ENCODE measurements at regions not wholly inside any gene's neighbourhood (a gene's known extent, or its start where the extent isn't known, plus 50 kb on each side); places are given as distances from the start of the nearest gene placed in this dataset.

DNA sequence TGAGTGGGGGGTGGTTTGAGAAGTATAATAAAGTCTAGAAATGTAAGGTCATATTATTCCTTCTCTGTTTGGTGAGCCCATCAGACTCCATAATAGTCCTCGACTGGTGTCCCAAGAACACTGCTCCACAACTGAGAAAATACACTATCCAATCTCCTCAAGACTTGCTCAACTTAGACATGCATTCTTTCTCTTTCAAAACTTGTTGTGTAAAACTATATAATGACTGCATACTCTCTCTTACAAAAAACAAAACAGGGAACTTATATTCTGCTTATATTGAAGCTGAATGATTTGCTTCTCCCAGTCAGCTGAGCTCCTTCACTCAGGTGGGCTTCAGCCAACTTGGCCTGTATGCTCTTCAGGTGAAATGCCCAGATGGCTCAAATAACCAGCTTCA lies 204.7 kb downstream of the ZNF365 start:
- Histone ChIP-seq H3K56ac (ENCODE audit: insufficient read length, low read depth, low read length) (no peak overlapping the region), H3K14ac (ENCODE audit: insufficient read depth, low read length) (no peak overlapping the region), H3K4me1 (ENCODE audit: insufficient read depth, low read length) (no peaks in the 10 kb centered on the region), H4K5ac (ENCODE audit: insufficient read length, low read depth, low read length) (no peak overlapping the region), H4K8ac (replicated peaks; ENCODE audit: insufficient read length, low read depth, low read length) (no peak overlapping the region), H3K4me2 (ENCODE audit: insufficient read depth, insufficient read length, low read length) (no peak overlapping the region), H3K27ac (ENCODE audit: insufficient read length, low read depth, low read length) (no peak overlapping the region), H3K9ac (ENCODE audit: extremely low read depth, insufficient read length, low read length) (no peak overlapping the region), H3K18ac (ENCODE audit: insufficient read length, low read depth, low read length) (no peak overlapping the region), H4K20me1 (ENCODE audit: control insufficient read depth, insufficient read depth, insufficient read length) (no peaks in the 10 kb centered on the region), H2BK15ac (ENCODE audit: low read depth, low read length) (no peak overlapping the region), H3K4ac (ENCODE audit: low read depth, low read length) (no peak overlapping the region), H2AFZ (ENCODE audit: low read length) (no peak overlapping the region), H3K23ac (ENCODE audit: insufficient read length, low read depth, low read length) (no peak overlapping the region), H2BK120ac (ENCODE audit: low read depth, low read length, poor library complexity, severe bottlenecking) (no peak overlapping the region), H3K79me2 (ENCODE audit: insufficient read depth, low read length) (no peaks in the 10 kb centered on the region), H4K91ac (ENCODE audit: insufficient read length, low read depth, low read length) (no peak overlapping the region), H2BK5ac (ENCODE audit: insufficient read length, low read length) (no peak overlapping the region), H3K23me2 (ENCODE audit: insufficient read length, low read depth, low read length, poor library complexity, severe bottlenecking) (no peaks in the 10 kb centered on the region), H3K9me3 (ENCODE audit: control insufficient read depth, low read depth, low read length) (no peaks in the 10 kb centered on the region), H3K79me1 (ENCODE audit: insufficient read depth, low read depth, low read length, poor library complexity, severe bottlenecking) (no peaks in the 10 kb centered on the region), H3K27me3 (ENCODE audit: insufficient read depth, low read length) (no peaks in the 10 kb centered on the region), H2BK12ac (ENCODE audit: insufficient read length, low read depth, low read length) (no peak overlapping the region), H2BK20ac (ENCODE audit: low read depth, low read length, poor library complexity, severe bottlenecking) (no peak overlapping the region), H2AK5ac (ENCODE audit: insufficient read length, low read length) (no peak overlapping the region), H3T11ph (ENCODE audit: low read length) (no peak overlapping the region)
- DNase-seq: no peak
- Mint-ChIP-seq H3K36me3 (ENCODE audit: insufficient read depth in 1 of 3, low read depth in 3 of 3) (no peaks in the 10 kb centered on the region), H3K9me3 (no peaks in the 10 kb centered on the region; a peak in 1 of 5 replicates), H3K27ac (no peak overlapping the region), H3K4me1 (no peaks in the 10 kb centered on the region), H3K4me3 (no peak overlapping the region), H3K27me3 (ENCODE audit: low read depth) (no peaks in the 10 kb centered on the region; the same call in 1 of the 2 replicates)
- no CpG with 5 or more reads among the region's 1 CpG for WGBS (ENCODE audit: extremely low coverage, insufficient read length, low lambda C conversion rate)
- TF ChIP-seq, protein P1, sequence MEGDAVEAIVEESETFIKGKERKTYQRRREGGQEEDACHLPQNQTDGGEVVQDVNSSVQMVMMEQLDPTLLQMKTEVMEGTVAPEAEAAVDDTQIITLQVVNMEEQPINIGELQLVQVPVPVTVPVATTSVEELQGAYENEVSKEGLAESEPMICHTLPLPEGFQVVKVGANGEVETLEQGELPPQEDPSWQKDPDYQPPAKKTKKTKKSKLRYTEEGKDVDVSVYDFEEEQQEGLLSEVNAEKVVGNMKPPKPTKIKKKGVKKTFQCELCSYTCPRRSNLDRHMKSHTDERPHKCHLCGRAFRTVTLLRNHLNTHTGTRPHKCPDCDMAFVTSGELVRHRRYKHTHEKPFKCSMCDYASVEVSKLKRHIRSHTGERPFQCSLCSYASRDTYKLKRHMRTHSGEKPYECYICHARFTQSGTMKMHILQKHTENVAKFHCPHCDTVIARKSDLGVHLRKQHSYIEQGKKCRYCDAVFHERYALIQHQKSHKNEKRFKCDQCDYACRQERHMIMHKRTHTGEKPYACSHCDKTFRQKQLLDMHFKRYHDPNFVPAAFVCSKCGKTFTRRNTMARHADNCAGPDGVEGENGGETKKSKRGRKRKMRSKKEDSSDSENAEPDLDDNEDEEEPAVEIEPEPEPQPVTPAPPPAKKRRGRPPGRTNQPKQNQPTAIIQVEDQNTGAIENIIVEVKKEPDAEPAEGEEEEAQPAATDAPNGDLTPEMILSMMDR (conservative IDR thresholded peaks at IDR 0.05): no peak

Measured in H9 (cell line).